Large intestine (tissue), 3 donors: ENCODE measurements at regions not wholly inside any gene's neighbourhood (a gene's known extent, or its start where the extent isn't known, plus 50 kb on each side); places are given as distances from the start of the nearest gene placed in this dataset.
"Not testable (repeated sequence)": the region's sequence is repeated elsewhere in the genome, so short reads cannot be mapped to it uniquely, and the experiment has no call there.

ENCODE experiments used
- DNase-seq, 2 donors: peaks; one replicate each; pipeline versions ENCODE4 v3.0.0 to v3.0.0-alpha.2; 2013
- H3K27ac ChIP-seq: one replicate; pipeline ENCODE4 v1.5.1; 2013; ENCODE audit warnings: low read length
- H3K27me3 ChIP-seq: 2 replicates; pipeline ENCODE4 v1.6.1; 2013; ENCODE audit warnings: low read length; ENCODE audit not compliant: control insufficient read depth, insufficient read depth
- H3K36me3 ChIP-seq: 2 replicates; pipeline ENCODE4 v1.6.1; 2013; ENCODE audit warnings: low read length; ENCODE audit not compliant: control insufficient read depth, insufficient read depth
- H3K4me1 ChIP-seq: one replicate; pipeline ENCODE4 v1.6.1; 2013; ENCODE audit warnings: low read length; ENCODE audit not compliant: control insufficient read depth, insufficient read depth
- H3K4me3 ChIP-seq: one replicate; pipeline ENCODE4 v1.5.1; 2013; ENCODE audit warnings: low read length
- H3K9me3 ChIP-seq: one replicate; pipeline ENCODE4 v1.6.1; 2013; ENCODE audit warnings: mild to moderate bottlenecking, low read depth, low read length, moderate library complexity; ENCODE audit not compliant: control insufficient read depth
- WGBS: methylation state at CpG from one replicate; pipeline ENCODE4 v1.1.5; 2013; ENCODE audit warnings: low lambda C conversion rate; ENCODE audit not compliant: insufficient coverage; 5-methylcytosine and 5-hydroxymethylcytosine counted together

DNA sequence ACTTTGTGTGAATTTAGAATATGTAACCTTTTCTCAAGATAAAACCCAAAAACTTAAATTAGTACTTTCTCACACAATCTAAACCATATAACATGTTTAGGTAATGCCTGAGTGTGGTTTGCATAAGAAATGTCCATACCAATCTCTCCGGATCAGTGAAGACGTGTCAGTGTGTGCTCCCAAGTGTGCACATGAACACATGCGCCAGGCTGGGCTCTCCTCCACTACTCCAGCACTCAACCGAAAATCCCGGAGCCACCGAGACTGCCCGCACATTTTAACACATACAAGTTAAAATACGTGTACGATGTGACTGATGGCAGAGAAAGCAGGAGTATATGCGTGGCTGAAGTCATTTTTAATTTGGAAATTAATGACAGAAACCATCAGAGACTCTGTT, 658.4 kb downstream of the EFNA5 start:
- Histone ChIP-seq H3K4me1 (no peaks in the 10 kb centered on the region), H3K27ac (no peak overlapping the region), H3K4me3 (no peak overlapping the region), H3K9me3 (no peaks in the 10 kb centered on the region), H3K27me3 (no peaks in the 10 kb centered on the region), H3K36me3 (no peaks in the 10 kb centered on the region)
- WGBS: 100% methylated on average over 1 of the region's 10 CpGs
- no peak for DNase-seq

DNA sequence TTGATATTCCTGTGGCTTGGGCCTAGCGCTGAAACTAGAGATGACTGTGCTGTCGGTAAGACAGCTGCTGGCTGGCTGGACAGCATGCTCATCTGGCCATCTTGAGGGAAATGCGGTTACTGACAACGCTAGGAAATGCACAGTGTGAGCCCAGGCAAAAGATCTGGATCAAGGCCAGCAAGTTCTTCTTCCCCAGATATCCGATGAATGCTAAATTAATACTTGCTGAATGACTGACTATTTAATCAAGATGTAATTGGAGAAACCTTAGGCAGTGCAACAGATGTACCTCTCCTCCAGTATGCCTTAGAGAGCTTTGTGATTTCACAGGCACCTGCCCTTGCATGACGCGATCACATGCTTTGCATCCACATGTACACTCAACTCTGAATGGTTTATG, 659.1 kb downstream of the EFNA5 start:
- no peak for DNase-seq
- H3K4me3 ChIP-seq: no peak overlapping the region
- H3K36me3 ChIP-seq: no peaks in the 10 kb centered on the region
- WGBS: 92% methylated on average over 2 of the region's 7 CpGs
- H3K27ac ChIP-seq: no peak overlapping the region
- no peaks in the 10 kb centered on the region for H3K27me3 ChIP-seq
- H3K9me3 ChIP-seq: no peaks in the 10 kb centered on the region
- no peaks in the 10 kb centered on the region for H3K4me1 ChIP-seq

DNA sequence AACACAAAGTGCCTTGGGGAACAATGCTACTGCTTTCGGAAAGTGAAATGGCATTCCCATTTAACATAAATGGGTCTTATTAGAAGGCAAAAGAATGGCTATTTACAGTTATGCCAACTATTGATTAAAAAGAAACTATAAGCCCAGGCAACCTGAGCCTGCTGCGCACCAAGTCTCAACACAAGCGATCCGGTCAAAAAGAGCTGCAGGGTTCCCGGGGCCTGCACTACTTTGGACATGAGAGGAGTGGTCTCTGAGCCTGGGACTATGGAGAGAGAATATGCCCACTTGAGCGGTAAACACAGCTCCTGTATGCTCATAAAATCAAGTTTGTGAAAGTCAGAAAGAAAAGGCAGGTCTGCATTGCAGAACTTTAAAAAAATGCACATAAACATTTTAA, 660.7 kb downstream of the EFNA5 start:
- no CpG with 5 or more reads among the region's 6 CpGs for WGBS

DNA sequence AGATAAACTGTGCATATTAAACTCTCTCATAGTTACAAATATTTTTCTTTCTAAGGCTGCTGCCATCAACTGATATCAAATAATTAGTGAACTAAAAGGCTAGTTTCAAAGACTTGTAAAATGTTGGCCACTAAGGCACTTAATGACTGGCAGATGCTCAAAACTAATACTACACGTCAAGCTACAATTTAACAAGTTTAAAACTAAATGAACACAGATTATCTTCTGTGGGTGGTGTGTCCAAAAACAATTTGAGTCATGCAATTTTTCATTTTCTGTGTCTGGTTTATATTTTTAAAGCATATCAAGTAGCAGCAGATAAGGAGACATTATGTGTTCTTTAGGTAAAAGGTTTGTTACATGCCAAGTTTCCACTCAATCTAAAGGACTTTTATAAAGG, 665.1 kb downstream of the EFNA5 start:
- no CpG with 5 or more reads among the region's 1 CpG for WGBS
- Histone ChIP-seq H3K36me3 (no peaks in the 10 kb centered on the region), H3K27me3 (no peaks in the 10 kb centered on the region), H3K9me3 (no peaks in the 10 kb centered on the region), H3K4me1 (no peaks in the 10 kb centered on the region), H3K27ac (no peak overlapping the region), H3K4me3 (no peak overlapping the region)
- no peak for DNase-seq

More for the DNA sequence above, 660.7 kb downstream of the EFNA5 start:
- Histone ChIP-seq H3K9me3 (no peaks in the 10 kb centered on the region), H3K27me3 (no peaks in the 10 kb centered on the region), H3K4me1 (no peaks in the 10 kb centered on the region), H3K27ac (no peak overlapping the region), H3K36me3 (no peaks in the 10 kb centered on the region), H3K4me3 (no peak overlapping the region)
- DNase-seq: no peak

DNA sequence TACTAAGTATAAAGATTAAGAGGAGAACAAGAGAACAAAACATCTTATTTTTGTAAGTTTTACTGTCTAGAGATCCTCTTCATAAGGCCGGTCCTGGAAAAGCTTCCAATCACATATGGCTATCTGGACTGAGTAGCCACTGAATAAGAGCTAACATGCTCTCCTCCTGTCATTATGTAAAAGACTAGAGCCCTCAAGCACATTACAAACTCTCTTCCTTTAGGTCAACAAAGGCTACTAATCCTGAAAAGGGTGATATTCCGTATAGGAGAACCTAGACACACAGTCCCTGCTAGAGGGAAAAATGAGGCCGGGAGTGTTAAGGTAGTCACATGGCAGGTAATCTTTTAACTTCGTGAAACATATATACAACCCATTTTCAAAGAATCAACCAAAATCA, 665.6 kb downstream of the EFNA5 start:
- no peaks in the 10 kb centered on the region for H3K36me3 ChIP-seq
- DNase-seq: no peak
- H3K4me3 ChIP-seq: no peak overlapping the region
- WGBS: 83% methylated on average over 1 of the region's 4 CpGs
- H3K27me3 ChIP-seq: no peaks in the 10 kb centered on the region
- H3K27ac ChIP-seq: no peak overlapping the region
- H3K9me3 ChIP-seq: no peaks in the 10 kb centered on the region
- no peaks in the 10 kb centered on the region for H3K4me1 ChIP-seq

DNA sequence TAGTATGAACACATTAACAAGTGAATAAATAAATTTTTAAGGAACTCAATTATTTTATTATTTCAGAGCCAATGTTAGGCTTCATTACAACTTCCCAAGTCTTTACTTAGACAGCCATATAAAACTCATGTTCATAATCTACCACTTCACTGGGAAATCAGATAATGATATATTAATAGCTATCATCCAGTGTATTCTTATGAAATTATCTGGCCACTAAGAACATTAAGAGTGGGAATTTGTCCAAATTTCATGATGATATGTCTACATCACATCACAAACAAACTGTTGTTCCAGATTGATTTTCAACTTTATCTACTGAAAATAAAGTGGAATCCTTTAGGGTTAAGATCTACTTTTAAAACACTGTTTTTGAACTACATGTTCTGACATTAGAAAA, 668.6 kb downstream of the EFNA5 start:
- Histone ChIP-seq H3K27ac (no peak overlapping the region), H3K4me1 (no peaks in the 10 kb centered on the region), H3K27me3 (no peaks in the 10 kb centered on the region), H3K9me3 (no peaks in the 10 kb centered on the region), H3K36me3 (no peaks in the 10 kb centered on the region), H3K4me3 (no peak overlapping the region)
- no peak for DNase-seq

DNA sequence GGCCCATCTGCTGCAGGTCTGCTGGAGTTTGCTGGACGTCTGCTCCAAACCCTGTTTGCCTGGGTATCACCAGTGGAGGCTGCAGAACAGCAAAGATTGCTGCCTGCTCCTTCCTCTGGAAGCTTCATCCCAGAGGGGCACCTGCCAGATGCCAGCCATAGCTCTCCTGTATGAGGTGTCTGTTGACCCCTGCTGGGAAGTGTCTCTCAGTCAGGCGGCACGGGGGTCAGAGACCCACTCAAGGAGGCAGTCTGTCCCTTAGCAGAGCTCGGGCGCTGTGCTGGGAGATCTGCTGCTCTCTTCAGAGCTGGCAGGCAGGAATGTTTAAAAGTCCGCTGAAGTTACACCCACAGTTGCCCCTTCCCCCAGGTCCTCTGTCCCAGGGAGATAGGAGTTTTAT, 671.2 kb downstream of the EFNA5 start:
- H3K9me3 ChIP-seq, H3K27ac ChIP-seq, H3K4me3 ChIP-seq, H3K27me3 ChIP-seq, DNase-seq, H3K36me3 ChIP-seq, H3K4me1 ChIP-seq: not testable (repeated sequence)
- no CpG with 5 or more reads among the region's 6 CpGs for WGBS

DNA sequence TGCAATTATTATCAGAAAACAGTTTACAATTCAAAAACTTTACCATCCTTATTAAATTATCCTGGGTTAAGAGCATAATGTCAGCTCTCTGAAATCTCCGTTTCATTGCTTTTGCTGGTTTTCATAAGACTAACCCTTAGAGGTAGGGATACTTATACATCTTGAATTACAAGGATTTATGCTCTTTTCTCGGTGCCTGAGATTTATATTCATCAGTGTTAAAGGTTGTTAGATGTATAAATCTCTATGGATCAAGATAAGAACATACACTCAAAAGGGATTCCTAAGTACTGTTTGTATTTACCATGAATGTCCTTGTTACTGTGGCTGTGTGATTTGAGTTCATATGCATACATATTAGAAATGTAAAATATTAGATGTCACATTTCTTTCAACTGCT, 684.7 kb downstream of the EFNA5 start:
- WGBS: 35% methylated on average over 2 of the region's 2 CpGs
- no peak overlapping the region for H3K4me3 ChIP-seq
- H3K27ac ChIP-seq: no peak overlapping the region
- DNase-seq: no peak
- no peaks in the 10 kb centered on the region for H3K9me3 ChIP-seq
- H3K27me3 ChIP-seq: no peaks in the 10 kb centered on the region
- H3K4me1 ChIP-seq: no peaks in the 10 kb centered on the region
- no peaks in the 10 kb centered on the region for H3K36me3 ChIP-seq

DNA sequence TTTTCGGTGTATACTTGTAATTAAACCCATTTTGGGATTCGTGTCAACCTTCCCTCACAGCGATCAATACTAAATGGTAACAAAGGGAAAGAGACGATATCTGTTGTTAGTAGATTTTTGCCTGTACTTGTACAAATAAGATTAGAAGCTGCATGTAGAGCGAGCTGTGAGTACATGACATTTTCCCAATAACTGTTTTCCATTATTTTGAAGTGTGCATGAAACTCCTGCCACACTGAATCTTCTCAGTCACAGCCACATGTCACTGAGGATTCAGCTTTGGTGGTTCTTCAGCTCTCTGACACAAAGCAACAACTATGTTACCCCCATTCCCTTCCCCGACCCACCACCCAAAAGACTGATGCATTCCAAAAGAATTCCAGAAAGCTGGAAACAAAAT, 685.6 kb downstream of the EFNA5 start:
- Histone ChIP-seq H3K4me1 (no peaks in the 10 kb centered on the region), H3K36me3 (no peaks in the 10 kb centered on the region), H3K9me3 (no peaks in the 10 kb centered on the region), H3K27ac (no peak overlapping the region), H3K4me3 (no peak overlapping the region), H3K27me3 (no peaks in the 10 kb centered on the region)
- no peak for DNase-seq
- 100% methylated on average over 1 of the region's 6 CpGs for WGBS

DNA sequence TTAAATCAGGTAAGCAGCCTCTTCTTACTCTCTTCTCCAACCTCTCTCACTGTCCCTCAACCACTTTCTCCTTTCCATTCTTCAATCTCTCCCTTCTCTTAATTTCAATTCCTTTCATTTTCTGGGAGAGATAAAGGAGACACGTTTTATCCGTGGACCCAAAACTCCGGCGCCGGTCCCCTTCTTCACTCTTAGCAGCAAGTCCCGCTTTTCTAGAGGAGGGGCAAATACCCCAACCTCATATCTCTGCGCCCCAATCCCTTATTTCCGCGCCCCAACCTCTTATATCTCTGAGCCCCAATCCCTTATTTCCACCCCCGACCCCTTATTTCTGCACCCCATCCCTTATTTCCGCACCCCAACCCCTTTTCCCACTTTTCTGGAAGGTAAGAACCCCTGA, 691.6 kb downstream of the EFNA5 start:
- not testable (repeated sequence) for H3K4me1 ChIP-seq, H3K27ac ChIP-seq, H3K27me3 ChIP-seq, H3K4me3 ChIP-seq, H3K36me3 ChIP-seq, H3K9me3 ChIP-seq, DNase-seq
- 96% methylated on average over 5 of the region's 11 CpGs for WGBS

DNA sequence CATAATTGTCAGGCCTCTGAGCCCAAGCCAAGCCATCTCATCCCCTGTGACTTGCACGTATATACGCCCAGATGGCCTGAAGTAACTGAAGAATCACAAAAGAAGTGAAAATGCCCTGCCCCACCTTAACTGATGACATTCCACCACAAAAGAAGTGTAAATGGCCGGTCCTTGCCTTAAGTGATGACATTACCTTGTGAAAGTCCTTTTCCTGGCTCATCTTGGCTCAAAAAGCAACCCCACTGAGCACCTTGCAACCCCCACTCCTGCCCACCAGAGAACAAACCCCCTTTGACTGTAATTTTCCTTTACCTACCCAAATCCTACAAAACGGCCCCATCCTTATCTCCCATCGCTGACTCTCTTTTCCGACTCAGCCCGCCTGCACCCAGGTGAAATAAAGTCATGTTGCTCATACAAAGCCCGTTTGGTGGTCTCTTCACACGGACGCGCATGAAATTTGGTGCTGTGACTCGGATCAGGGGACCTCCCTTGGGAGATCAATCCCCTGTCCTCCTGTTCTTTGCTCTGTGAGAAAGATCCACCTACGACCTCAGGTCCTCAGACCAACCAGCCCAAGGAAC, 692.1 kb downstream of the EFNA5 start:
- H3K4me1 ChIP-seq, H3K27ac ChIP-seq, H3K27me3 ChIP-seq, DNase-seq, H3K9me3 ChIP-seq, H3K36me3 ChIP-seq, H3K4me3 ChIP-seq: not testable (repeated sequence)
- WGBS: 100% methylated on average over 3 of the region's 13 CpGs
